IMR-90 (cell line): ENCODE measurements at regions not wholly inside any gene's neighbourhood (a gene's known extent, or its start where the extent isn't known, plus 50 kb on each side); places are given as distances from the start of the nearest gene placed in this dataset.

Experiments used
- ATAC-seq: fragments of 200-7000 bp; cut with Tn5 transposase; 2 replicates; pipeline ENCODE4 v1.9.1; 2020; ENCODE audit warnings: low read depth, mild to moderate bottlenecking, moderate library complexity
- BruUV-seq: library from RNA; stranded (reverse); fragments of 400-500 nt; replicated peaks from 2 replicates; lab custom pipeline; 2021; lab: Mats Ljungman, UMichigan
- CTCF ChIA-PET: fragments of 300-600 bp; formaldehyde crosslinking; extraction: SDS; loops from one replicate; lab custom pipeline; 2021; ENCODE audit warnings: antibody characterized with exemption; lab: Yijun Ruan, JAX
- POLR2A ChIA-PET: fragments of 300-600 bp; sonication (Branson Sonifier 250); formaldehyde crosslinking; loops from one replicate; lab custom pipeline; 2022; ENCODE audit warnings: antibody characterized with exemption; ENCODE audit not compliant: unreplicated experiment; lab: Charles Lee
- DNase-seq: peaks from one replicate; pipeline ENCODE4 v3.0.0; 2013
- H2AFZ ChIP-seq: replicated peaks from 2 replicates; pipeline ENCODE3; 2013; ENCODE audit warnings: low read length, mild to moderate bottlenecking; ENCODE audit not compliant: poor library complexity
- H2AK5ac ChIP-seq: 2 replicates; pipeline ENCODE4 v1.6.1; 2013; ENCODE audit warnings: low read depth, low read length, inconsistent platforms
- H2AK9ac ChIP-seq: replicated peaks from 2 replicates; pipeline ENCODE3; 2013; ENCODE audit warnings: mild to moderate bottlenecking, low read depth, low read length, moderate library complexity; ENCODE audit not compliant: poor library complexity
- H2BK120ac ChIP-seq: 2 replicates; pipeline ENCODE4 v1.6.1; 2013; ENCODE audit warnings: low read depth, low read length, inconsistent platforms
- H2BK15ac ChIP-seq: 3 replicates; pipeline ENCODE4 v1.6.1; 2013; ENCODE audit warnings: low read depth, low read length, inconsistent platforms
- H2BK20ac ChIP-seq: 2 replicates; pipeline ENCODE4 v1.6.1; 2013; ENCODE audit warnings: low read depth, mild to moderate bottlenecking, inconsistent platforms, low read length, moderate library complexity
- H2BK5ac ChIP-seq: 2 replicates; pipeline ENCODE4 v1.6.1; 2013; ENCODE audit warnings: mild to moderate bottlenecking, low read depth, low read length, inconsistent platforms; ENCODE audit not compliant: poor library complexity, severe bottlenecking
- H3K14ac ChIP-seq: replicated peaks from 2 replicates; pipeline ENCODE4 v1.6.1; 2013; ENCODE audit warnings: low read depth, low read length, inconsistent platforms
- H3K18ac ChIP-seq: 2 replicates; pipeline ENCODE4 v1.6.1; 2013; ENCODE audit warnings: low read depth, low read length, control low read depth
- H3K23ac ChIP-seq: 2 replicates; pipeline ENCODE4 v1.6.1; 2013; ENCODE audit warnings: low read depth, low read length, inconsistent platforms
- H3K27ac ChIP-seq: 2 replicates; pipeline ENCODE4 v1.5.1; 2013; ENCODE audit warnings: mild to moderate bottlenecking, control low read depth, low read length; ENCODE audit not compliant: insufficient read depth
- H3K27me3 ChIP-seq: 2 replicates; pipeline ENCODE4 v1.6.1; 2013; ENCODE audit warnings: low read length; ENCODE audit not compliant: control insufficient read depth, insufficient read depth
- H3K36me3 ChIP-seq: 2 replicates; pipeline ENCODE4 v1.6.1; 2013; ENCODE audit warnings: low read length, mixed read lengths; ENCODE audit not compliant: control insufficient read depth, insufficient read depth
- H3K4ac ChIP-seq: 2 replicates; pipeline ENCODE4 v1.6.1; 2013; ENCODE audit warnings: low read depth, low read length, inconsistent platforms
- H3K4me1 ChIP-seq: 2 replicates; pipeline ENCODE4 v1.6.1; 2013; ENCODE audit warnings: low read length, mixed read lengths; ENCODE audit not compliant: control insufficient read depth, insufficient read depth
- H3K4me2 ChIP-seq: 2 replicates; pipeline ENCODE4 v1.6.1; 2013; ENCODE audit warnings: low read depth, mild to moderate bottlenecking, control low read depth, low read length, moderate library complexity
- H3K4me3 ChIP-seq: 2 replicates; pipeline ENCODE4 v1.5.1; 2013; ENCODE audit warnings: low read depth, mild to moderate bottlenecking, control low read depth, low read length, moderate library complexity; ENCODE audit not compliant: insufficient read depth
- H3K56ac ChIP-seq: 2 replicates; pipeline ENCODE4 v1.6.1; 2013; ENCODE audit warnings: low read length, inconsistent platforms; ENCODE audit not compliant: insufficient read depth; ENCODE audit errors: extremely low read depth
- H3K79me1 ChIP-seq, 2 experiments: 2 replicates each; pipeline ENCODE4 v1.6.1; 2013; ENCODE audit warnings: low read length in 2 of 2, inconsistent platforms in 1 of 2, low read depth in 1 of 2
- H3K9ac ChIP-seq: 2 replicates; pipeline ENCODE4 v1.6.1; 2013; ENCODE audit warnings: low read depth, low read length, control low read depth
- H3K9me1 ChIP-seq: 2 replicates; pipeline ENCODE4 v1.6.1; 2013; ENCODE audit warnings: low read length, inconsistent platforms; ENCODE audit not compliant: insufficient read depth
- H3K9me3 ChIP-seq: 2 replicates; pipeline ENCODE4 v1.6.1; 2013; ENCODE audit warnings: low read length; ENCODE audit not compliant: control insufficient read depth, insufficient read depth
- H4K20me1 ChIP-seq: 2 replicates; pipeline ENCODE4 v1.6.1; 2013; ENCODE audit warnings: low read length, inconsistent platforms; ENCODE audit not compliant: insufficient read depth
- H4K5ac ChIP-seq: 2 replicates; pipeline ENCODE4 v1.6.1; 2013; ENCODE audit warnings: mild to moderate bottlenecking, low read depth, low read length, control low read depth
- H4K8ac ChIP-seq, 2 experiments: 2 replicates each; pipeline ENCODE4 v1.6.1; 2013; ENCODE audit warnings: low read depth in 2 of 2, low read length in 2 of 2, control low read depth in 1 of 2, inconsistent platforms in 1 of 2
- H4K91ac ChIP-seq: 2 replicates; pipeline ENCODE4 v1.6.1; 2013; ENCODE audit warnings: low read depth, low read length, inconsistent platforms; ENCODE audit not compliant: insufficient read depth
- BHLHE40 ChIP-seq: fragments of 150-350 bp; IDR thresholded peaks from 2 replicates; pipeline ENCODE4 v1.6.1; 2016; ENCODE audit warnings: mild to moderate bottlenecking, low read depth, low read length
- CEBPB ChIP-seq: IDR thresholded peaks from 2 replicates; pipeline ENCODE4 v1.6.1; 2012; ENCODE audit warnings: low read depth, low read length, improper control_type of control experiment
- CHD1 ChIP-seq: IDR thresholded peaks from 2 replicates; pipeline ENCODE4 v1.6.1; 2012; ENCODE audit warnings: low read depth, low read length, improper control_type of control experiment
- FOS ChIP-seq: fragments of 150-350 bp; IDR thresholded peaks from 2 replicates; pipeline ENCODE4 v1.6.1; 2016; ENCODE audit warnings: low read depth, low read length
- MAFK ChIP-seq: IDR thresholded peaks from 2 replicates; pipeline ENCODE4 v1.6.1; 2012; ENCODE audit warnings: low read depth, low read length, improper control_type of control experiment
- MAZ ChIP-seq: IDR thresholded peaks from 2 replicates; pipeline ENCODE4 v1.6.1; 2012; ENCODE audit warnings: low read depth, mild to moderate bottlenecking, low read length, improper control_type of control experiment, moderate library complexity, borderline replicate concordance
- MXI1 ChIP-seq: IDR thresholded peaks from 2 replicates; pipeline ENCODE4 v1.6.1; 2012; ENCODE audit warnings: low read depth, mild to moderate bottlenecking, low read length, moderate library complexity, borderline replicate concordance
- NFE2L2 ChIP-seq: fragments of 150-350 bp; IDR thresholded peaks from 2 replicates; pipeline ENCODE4 v1.6.1; 2016; ENCODE audit warnings: low read depth, mild to moderate bottlenecking, low read length
- POLR2A ChIP-seq: IDR thresholded peaks from 2 replicates; pipeline ENCODE4 v1.6.1; 2012; ENCODE audit warnings: mild to moderate bottlenecking, low read depth, low read length
- RAD21 ChIP-seq: IDR thresholded peaks from 2 replicates; pipeline ENCODE4 v1.6.1; 2012; ENCODE audit warnings: low read length, improper control_type of control experiment
- RCOR1 ChIP-seq: IDR thresholded peaks from 2 replicates; pipeline ENCODE4 v1.6.1; 2012; ENCODE audit warnings: mild to moderate bottlenecking, low read length, improper control_type of control experiment; ENCODE audit not compliant: insufficient replicate concordance
- RFX5 ChIP-seq: IDR thresholded peaks from 2 replicates; pipeline ENCODE4 v1.8.0; 2012; ENCODE audit warnings: low read depth, mild to moderate bottlenecking, low read length, moderate library complexity
- SMC3 ChIP-seq: fragments of 150-350 bp; IDR thresholded peaks from 2 replicates; pipeline ENCODE4 v1.6.1; 2016; ENCODE audit warnings: low read depth, mild to moderate bottlenecking, antibody characterized with exemption, low read length, moderate library complexity
- WGBS, 2 experiments: methylation state at CpG; one replicate each; pipeline versions ENCODE4 v1.1.5 to v1.1.7; 2013; ENCODE audit warnings: missing lambda C conversion rate in 2 of 2; ENCODE audit not compliant: insufficient read length in 1 of 2; ENCODE audit errors: extremely low coverage in 2 of 2; 5-methylcytosine and 5-hydroxymethylcytosine counted together
- dilution Hi-C: fragments of 300-500 bp; cut with HindIII; formaldehyde crosslinking; loops from one replicate; pipeline ENCODE4 v1.14.3; 2018; ENCODE audit warnings: low sequenced_read_pairs; ENCODE audit not compliant: unreplicated experiment
- in situ Hi-C: fragments of 300-500 bp; cut with MboI; formaldehyde crosslinking; loops from 3 replicates; pipeline ENCODE4 v1.14.3; 2019; ENCODE audit warnings: low sequenced_read_pairs, inconsistent platforms, mixed read lengths
- intact Hi-C: fragments of 100-400 bp; cut with micrococcal nuclease; formaldehyde crosslinking; loops from 2 replicates; pipeline ENCODE4 v1.10.0; 2022
- TF ChIP-seq, protein P1 (sequence below): conservative IDR thresholded peaks from 2 replicates; pipeline ENCODE4 v1.5.1; 2012; ENCODE audit warnings: mild to moderate bottlenecking, low read depth, low read length, improper control_type of control experiment
- TF ChIP-seq, protein P2 (sequence below): fragments of 150-350 bp; IDR thresholded peaks from 2 replicates; pipeline ENCODE4 v1.6.1; 2017; ENCODE audit warnings: mild to moderate bottlenecking, antibody characterized with exemption, low read length, low read depth
- TF ChIP-seq, protein P3 (sequence below): fragments of 150-350 bp; IDR thresholded peaks from 2 replicates; pipeline ENCODE4 v1.6.1; 2016; ENCODE audit warnings: low read depth, mild to moderate bottlenecking, low read length, moderate library complexity, borderline replicate concordance

DNA sequence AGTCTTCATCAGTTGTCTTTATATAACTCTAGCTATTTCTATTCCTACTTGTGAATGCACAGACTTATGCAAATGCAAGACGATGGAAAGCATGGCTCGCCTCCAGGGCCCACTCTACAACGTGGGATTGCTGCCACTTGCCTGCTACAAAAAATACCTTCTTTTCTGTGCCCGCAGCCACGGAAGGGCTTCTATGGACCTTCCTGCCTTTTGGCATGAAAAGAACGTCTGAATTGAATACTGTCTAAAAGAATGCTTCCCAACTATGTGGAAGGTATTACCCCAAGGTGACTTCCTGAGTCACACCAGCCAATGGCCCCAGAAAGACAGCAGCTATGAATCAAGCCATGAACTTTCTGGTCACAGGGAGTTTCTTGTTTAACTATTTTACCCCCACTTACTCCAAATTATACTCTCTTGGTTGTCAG lies 261.2 kb downstream of the HIVEP2 start:
- BruUV-seq: no TSS peak
- H2BK120ac ChIP-seq: no peak overlapping the region
- no peak overlapping the region for H3K9ac ChIP-seq
- H3K4me3 ChIP-seq: no peak overlapping the region
- no peak overlapping the region for H3K27ac ChIP-seq
- H3K27me3 ChIP-seq: peaks cover 17% of the 10 kb centered on the region
- H3K23ac ChIP-seq: no peak overlapping the region
- H4K20me1 ChIP-seq: no peaks in the 10 kb centered on the region
- no peak overlapping the region for H4K91ac ChIP-seq
- H3K9me1 ChIP-seq: no peaks in the 10 kb centered on the region
- TF ChIP-seq POLR2A (no peak), MAZ (no peak), BHLHE40 (no peak), MXI1 (no peak), RCOR1 (no peak), SMC3 (no peak), NFE2L2 (no peak), CEBPB (no peak), FOS (no peak), CHD1 (no peak), RFX5 (no peak), RAD21 (no peak), MAFK (no peak)
- TF ChIP-seq, protein P1, sequence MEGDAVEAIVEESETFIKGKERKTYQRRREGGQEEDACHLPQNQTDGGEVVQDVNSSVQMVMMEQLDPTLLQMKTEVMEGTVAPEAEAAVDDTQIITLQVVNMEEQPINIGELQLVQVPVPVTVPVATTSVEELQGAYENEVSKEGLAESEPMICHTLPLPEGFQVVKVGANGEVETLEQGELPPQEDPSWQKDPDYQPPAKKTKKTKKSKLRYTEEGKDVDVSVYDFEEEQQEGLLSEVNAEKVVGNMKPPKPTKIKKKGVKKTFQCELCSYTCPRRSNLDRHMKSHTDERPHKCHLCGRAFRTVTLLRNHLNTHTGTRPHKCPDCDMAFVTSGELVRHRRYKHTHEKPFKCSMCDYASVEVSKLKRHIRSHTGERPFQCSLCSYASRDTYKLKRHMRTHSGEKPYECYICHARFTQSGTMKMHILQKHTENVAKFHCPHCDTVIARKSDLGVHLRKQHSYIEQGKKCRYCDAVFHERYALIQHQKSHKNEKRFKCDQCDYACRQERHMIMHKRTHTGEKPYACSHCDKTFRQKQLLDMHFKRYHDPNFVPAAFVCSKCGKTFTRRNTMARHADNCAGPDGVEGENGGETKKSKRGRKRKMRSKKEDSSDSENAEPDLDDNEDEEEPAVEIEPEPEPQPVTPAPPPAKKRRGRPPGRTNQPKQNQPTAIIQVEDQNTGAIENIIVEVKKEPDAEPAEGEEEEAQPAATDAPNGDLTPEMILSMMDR: no peak
- TF ChIP-seq, protein P2, sequence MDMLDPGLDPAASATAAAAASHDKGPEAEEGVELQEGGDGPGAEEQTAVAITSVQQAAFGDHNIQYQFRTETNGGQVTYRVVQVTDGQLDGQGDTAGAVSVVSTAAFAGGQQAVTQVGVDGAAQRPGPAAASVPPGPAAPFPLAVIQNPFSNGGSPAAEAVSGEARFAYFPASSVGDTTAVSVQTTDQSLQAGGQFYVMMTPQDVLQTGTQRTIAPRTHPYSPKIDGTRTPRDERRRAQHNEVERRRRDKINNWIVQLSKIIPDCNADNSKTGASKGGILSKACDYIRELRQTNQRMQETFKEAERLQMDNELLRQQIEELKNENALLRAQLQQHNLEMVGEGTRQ: no peak
- TF ChIP-seq, protein P3, sequence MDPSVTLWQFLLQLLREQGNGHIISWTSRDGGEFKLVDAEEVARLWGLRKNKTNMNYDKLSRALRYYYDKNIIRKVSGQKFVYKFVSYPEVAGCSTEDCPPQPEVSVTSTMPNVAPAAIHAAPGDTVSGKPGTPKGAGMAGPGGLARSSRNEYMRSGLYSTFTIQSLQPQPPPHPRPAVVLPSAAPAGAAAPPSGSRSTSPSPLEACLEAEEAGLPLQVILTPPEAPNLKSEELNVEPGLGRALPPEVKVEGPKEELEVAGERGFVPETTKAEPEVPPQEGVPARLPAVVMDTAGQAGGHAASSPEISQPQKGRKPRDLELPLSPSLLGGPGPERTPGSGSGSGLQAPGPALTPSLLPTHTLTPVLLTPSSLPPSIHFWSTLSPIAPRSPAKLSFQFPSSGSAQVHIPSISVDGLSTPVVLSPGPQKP: no peak
- H3K14ac ChIP-seq: no peak overlapping the region
- no peak overlapping the region for H2BK15ac ChIP-seq
- no peak overlapping the region for H3K4me2 ChIP-seq
- H2BK20ac ChIP-seq: no peak overlapping the region
- H4K8ac ChIP-seq: no peak overlapping the region
- no peaks in the 10 kb centered on the region for H3K9me3 ChIP-seq
- H3K4ac ChIP-seq: no peak overlapping the region
- no peak overlapping the region for H4K5ac ChIP-seq
- no peak for DNase-seq
- POLR2A ChIA-PET: no interaction called here
- dilution Hi-C loops (no loop called here), intact Hi-C loops (no loop called here), in situ Hi-C loops (loop anchor here (25.0 kb wide), 1 partner anchor 1329 kb away; the partner anchor contains the start of gene PLAGL1)
- no peak overlapping the region for H3K56ac ChIP-seq
- no peak overlapping the region for H2AFZ ChIP-seq
- WGBS, 2 experiments: no CpG with 5 or more reads among the region's 6 CpGs
- H3K79me1 ChIP-seq: no peaks in the 10 kb centered on the region
- H3K36me3 ChIP-seq: no peaks in the 10 kb centered on the region
- no peak overlapping the region for H3K18ac ChIP-seq
- CTCF ChIA-PET: no interaction called here
- H3K4me1 ChIP-seq: no peaks in the 10 kb centered on the region
- H2BK5ac ChIP-seq: no peak overlapping the region
- no peak overlapping the region for H2AK5ac ChIP-seq
- ATAC-seq: no peak
- H2AK9ac ChIP-seq: no peak overlapping the region
